ENCODE measurements at regions not wholly inside any gene's neighbourhood (a gene's known extent, or its start where the extent isn't known, plus 50 kb on each side); places are given as distances from the start of the nearest gene placed in this dataset.

DNA sequence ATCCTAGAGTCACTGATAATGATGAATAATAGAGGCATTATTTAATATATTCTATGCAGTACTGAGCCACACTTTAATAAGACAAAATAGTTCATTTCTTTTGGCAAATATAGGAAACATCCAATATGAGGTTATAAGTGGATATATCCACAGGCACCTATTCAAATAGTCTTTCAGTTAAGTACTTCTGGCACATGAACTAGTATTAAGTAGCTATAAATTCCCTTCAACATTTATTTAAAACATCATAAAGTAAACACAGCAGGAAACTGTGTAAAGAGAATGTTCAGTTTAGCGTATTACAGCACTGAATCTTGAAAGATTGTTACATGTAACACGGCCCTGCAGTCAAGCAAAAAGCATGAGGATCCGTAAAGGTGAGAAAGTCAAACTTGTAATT, 463.3 kb upstream of the KLF12 start:
- no peaks in the 10 kb centered on the region for H4K20me1 ChIP-seq (ENCODE audit: insufficient read depth)
- no peaks in the 10 kb centered on the region for H3K4me1 ChIP-seq (ENCODE audit: low read depth, poor library complexity, severe bottlenecking)
- H3K79me2 ChIP-seq (ENCODE audit: insufficient read depth, low read depth), result no peaks in the 10 kb centered on the region
- H3K36me3 ChIP-seq (ENCODE audit: insufficient read depth), result no peaks in the 10 kb centered on the region
- H3K27ac ChIP-seq, result no peak overlapping the region
- no peaks in the 10 kb centered on the region for H3K27me3 ChIP-seq (ENCODE audit: insufficient read depth, low read depth)
- TF ChIP-seq, protein P1, sequence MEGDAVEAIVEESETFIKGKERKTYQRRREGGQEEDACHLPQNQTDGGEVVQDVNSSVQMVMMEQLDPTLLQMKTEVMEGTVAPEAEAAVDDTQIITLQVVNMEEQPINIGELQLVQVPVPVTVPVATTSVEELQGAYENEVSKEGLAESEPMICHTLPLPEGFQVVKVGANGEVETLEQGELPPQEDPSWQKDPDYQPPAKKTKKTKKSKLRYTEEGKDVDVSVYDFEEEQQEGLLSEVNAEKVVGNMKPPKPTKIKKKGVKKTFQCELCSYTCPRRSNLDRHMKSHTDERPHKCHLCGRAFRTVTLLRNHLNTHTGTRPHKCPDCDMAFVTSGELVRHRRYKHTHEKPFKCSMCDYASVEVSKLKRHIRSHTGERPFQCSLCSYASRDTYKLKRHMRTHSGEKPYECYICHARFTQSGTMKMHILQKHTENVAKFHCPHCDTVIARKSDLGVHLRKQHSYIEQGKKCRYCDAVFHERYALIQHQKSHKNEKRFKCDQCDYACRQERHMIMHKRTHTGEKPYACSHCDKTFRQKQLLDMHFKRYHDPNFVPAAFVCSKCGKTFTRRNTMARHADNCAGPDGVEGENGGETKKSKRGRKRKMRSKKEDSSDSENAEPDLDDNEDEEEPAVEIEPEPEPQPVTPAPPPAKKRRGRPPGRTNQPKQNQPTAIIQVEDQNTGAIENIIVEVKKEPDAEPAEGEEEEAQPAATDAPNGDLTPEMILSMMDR (conservative IDR thresholded peaks at IDR 0.05; ENCODE audit: low read depth, low read length), result no peak
- no peak overlapping the region for H3K4me3 ChIP-seq (IDR thresholded peaks at IDR 0.05; ENCODE audit: insufficient read depth, low read depth, low read length)
- H2AFZ ChIP-seq (ENCODE audit: low read depth), result no peak overlapping the region
- H3K9ac ChIP-seq, result no peak overlapping the region
- no peak overlapping the region for H3K4me2 ChIP-seq

DNA sequence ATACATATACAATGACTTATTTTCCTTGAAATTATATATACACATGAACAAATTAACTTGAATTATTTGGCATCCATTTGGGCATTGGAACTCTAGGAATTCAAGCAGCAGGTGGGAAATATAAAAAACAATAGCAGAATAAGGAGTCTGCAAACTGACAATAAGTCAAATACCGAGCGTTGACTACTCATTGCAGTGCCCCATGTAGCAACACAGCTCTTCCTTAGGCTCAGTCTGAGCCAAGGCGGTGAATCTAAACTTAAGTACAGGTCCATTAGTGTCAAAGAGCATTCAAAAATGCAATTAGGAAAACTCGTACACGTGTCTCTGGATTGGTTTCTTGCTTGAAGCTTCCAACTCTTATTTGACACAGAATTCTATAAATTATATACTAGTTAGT, 462.5 kb upstream of the KLF12 start:
- Histone ChIP-seq H3K79me2 (ENCODE audit: insufficient read depth, low read depth) (no peaks in the 10 kb centered on the region), H3K36me3 (ENCODE audit: insufficient read depth) (no peaks in the 10 kb centered on the region), H3K4me2 (no peak overlapping the region), H2AFZ (ENCODE audit: low read depth) (no peak overlapping the region), H3K4me3 (IDR thresholded peaks at IDR 0.05; ENCODE audit: insufficient read depth, low read depth, low read length) (no peak overlapping the region), H3K27me3 (ENCODE audit: insufficient read depth, low read depth) (no peaks in the 10 kb centered on the region), H4K20me1 (ENCODE audit: insufficient read depth) (no peaks in the 10 kb centered on the region), H3K9ac (no peak overlapping the region), H3K4me1 (ENCODE audit: low read depth, poor library complexity, severe bottlenecking) (no peaks in the 10 kb centered on the region), H3K27ac (no peak overlapping the region)
- TF ChIP-seq, protein P1 (conservative IDR thresholded peaks at IDR 0.05; ENCODE audit: low read depth, low read length), result no peak

DNA sequence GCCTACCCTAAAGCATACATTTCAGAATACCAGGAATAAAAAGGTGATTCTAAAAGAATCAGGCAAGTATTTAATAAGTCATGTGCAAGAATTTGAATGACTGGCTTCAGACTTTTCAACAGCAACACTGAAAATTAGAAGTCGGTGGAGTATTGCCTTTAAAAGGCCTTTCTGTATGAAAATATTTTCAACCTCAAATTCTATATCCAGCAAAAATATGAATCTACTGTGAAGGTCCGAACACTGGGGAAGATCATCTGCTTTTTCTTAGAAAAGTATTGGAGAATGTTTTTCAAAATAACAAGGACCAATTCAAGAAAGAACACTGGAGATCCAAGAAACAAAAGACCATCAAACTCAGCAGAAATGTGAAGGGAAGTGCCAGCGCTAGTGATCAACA, 459.5 kb upstream of the KLF12 start:
- H3K9ac ChIP-seq, result no peak overlapping the region

DNA sequence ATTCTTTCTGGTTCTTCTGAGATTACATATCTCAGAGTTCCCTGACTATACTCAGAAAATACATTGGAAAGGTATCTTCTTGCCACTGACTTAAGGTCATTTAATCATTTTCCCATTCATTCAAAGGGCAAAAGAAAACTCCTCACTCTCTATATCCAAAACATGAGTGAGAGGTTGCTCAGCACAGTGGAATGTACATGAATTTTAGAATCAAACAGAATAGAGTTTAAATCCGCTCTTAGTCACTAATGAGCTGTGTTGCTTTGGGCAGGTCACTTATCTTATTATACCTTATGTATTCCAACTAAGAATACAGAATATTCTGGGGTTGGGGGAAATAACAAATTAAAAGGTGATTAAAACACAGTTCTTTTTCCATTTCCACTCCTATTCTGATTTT, 452.6 kb upstream of the KLF12 start:
- TF ChIP-seq, protein P1 (conservative IDR thresholded peaks at IDR 0.05; ENCODE audit: low read depth, low read length), result no peak
- Histone ChIP-seq H3K4me2 (no peak overlapping the region), H3K27me3 (ENCODE audit: insufficient read depth, low read depth) (no peaks in the 10 kb centered on the region), H3K4me3 (IDR thresholded peaks at IDR 0.05; ENCODE audit: insufficient read depth, low read depth, low read length) (no peak overlapping the region), H3K4me1 (ENCODE audit: low read depth, poor library complexity, severe bottlenecking) (no peaks in the 10 kb centered on the region), H3K27ac (no peak overlapping the region), H3K79me2 (ENCODE audit: insufficient read depth, low read depth) (no peaks in the 10 kb centered on the region), H3K9ac (no peak overlapping the region), H3K36me3 (ENCODE audit: insufficient read depth) (no peaks in the 10 kb centered on the region), H2AFZ (ENCODE audit: low read depth) (no peak overlapping the region), H4K20me1 (ENCODE audit: insufficient read depth) (no peaks in the 10 kb centered on the region)

More for the DNA sequence above, 459.5 kb upstream of the KLF12 start:
- no peak overlapping the region for H3K27ac ChIP-seq
- no peaks in the 10 kb centered on the region for H3K4me1 ChIP-seq (ENCODE audit: low read depth, poor library complexity, severe bottlenecking)
- H2AFZ ChIP-seq (ENCODE audit: low read depth), result no peak overlapping the region
- no peak overlapping the region for H3K4me2 ChIP-seq
- TF ChIP-seq, protein P1 (conservative IDR thresholded peaks at IDR 0.05; ENCODE audit: low read depth, low read length), result no peak
- no peaks in the 10 kb centered on the region for H3K27me3 ChIP-seq (ENCODE audit: insufficient read depth, low read depth)
- H4K20me1 ChIP-seq (ENCODE audit: insufficient read depth), result no peaks in the 10 kb centered on the region
- H3K79me2 ChIP-seq (ENCODE audit: insufficient read depth, low read depth), result no peaks in the 10 kb centered on the region
- H3K4me3 ChIP-seq (IDR thresholded peaks at IDR 0.05; ENCODE audit: insufficient read depth, low read depth, low read length), result no peak overlapping the region
- no peaks in the 10 kb centered on the region for H3K36me3 ChIP-seq (ENCODE audit: insufficient read depth)

All from KMS-11 (cell line).